SU-DHL-6 (cell line): ENCODE measurements at regions not wholly inside any gene's neighbourhood (a gene's known extent, or its start where the extent isn't known, plus 50 kb on each side); places are given as distances from the start of the nearest gene placed in this dataset.

ENCODE experiments used
- H2AFZ ChIP-seq: fragments of 200-600 bp; sonication (generic); 2 replicates; pipeline ENCODE4 v1.6.1; 2014; ENCODE audit warnings: low read depth, mild to moderate bottlenecking, moderate library complexity, mixed read lengths, antibody characterized with exemption, low read length; ENCODE audit not compliant: severe bottlenecking
- H3F3A ChIP-seq: fragments of 200-600 bp; shearing (Covaris generic); 2 replicates; pipeline ENCODE4 v1.6.0; 2016; ENCODE audit warnings: antibody characterized with exemption, mild to moderate bottlenecking; ENCODE audit not compliant: insufficient read depth
- H3K27ac ChIP-seq: fragments of 200-600 bp; sonication (generic); 2 replicates; pipeline ENCODE4 v1.5.1; 2016; ENCODE audit warnings: low read depth, mild to moderate bottlenecking, low read length, moderate library complexity, mixed read lengths
- H3K27me3 ChIP-seq: fragments of 200-600 bp; sonication (generic), shearing (Covaris generic); 2 replicates; pipeline ENCODE4 v1.6.0; 2014; ENCODE audit warnings: mild to moderate bottlenecking, low read length
- H3K36me3 ChIP-seq: fragments of 200-600 bp; sonication (generic); 2 replicates; pipeline ENCODE4 v1.6.1; 2014; ENCODE audit warnings: mild to moderate bottlenecking, low read length, mixed read lengths
- H3K4me2 ChIP-seq: fragments of 300-600, 200-600 bp; shearing (Covaris generic), sonication (generic); 2 replicates; pipeline ENCODE4 v1.6.0; 2014; ENCODE audit warnings: low read length, low read depth, mild to moderate bottlenecking; ENCODE audit not compliant: poor library complexity, severe bottlenecking
- H3K4me3 ChIP-seq: fragments of 200-600 bp; sonication (generic); 2 replicates; pipeline ENCODE4 v1.5.1; 2014; ENCODE audit warnings: antibody characterized with exemption, low read length, mild to moderate bottlenecking, mixed read lengths; ENCODE audit not compliant: insufficient read depth, poor library complexity, severe bottlenecking
- H3K79me2 ChIP-seq: fragments of 200-600 bp; sonication (generic); 2 replicates; pipeline ENCODE4 v1.6.1; 2014; ENCODE audit warnings: mild to moderate bottlenecking, low read length, moderate library complexity; ENCODE audit not compliant: insufficient read depth
- H3K9ac ChIP-seq: fragments of 200-600 bp; sonication (generic); 2 replicates; pipeline ENCODE4 v1.7.0; 2014; ENCODE audit warnings: mild to moderate bottlenecking, low read length
- H3K9me2 ChIP-seq: fragments of 200-600 bp; sonication (generic); replicated peaks from 2 replicates; pipeline ENCODE4 v1.6.1; 2014; ENCODE audit warnings: low read length; ENCODE audit not compliant: insufficient read depth
- H3K9me3 ChIP-seq: fragments of 200-600 bp; sonication (generic); 2 replicates; pipeline ENCODE4 v1.6.1; 2014; ENCODE audit warnings: low read length, mixed read lengths; ENCODE audit not compliant: insufficient read depth
- H4K20me1 ChIP-seq: fragments of 200-600 bp; sonication (generic); 2 replicates; pipeline ENCODE4 v1.6.1; 2014; ENCODE audit warnings: low read depth, mild to moderate bottlenecking, antibody characterized with exemption, low read length, moderate library complexity, mixed read lengths
- CTCF ChIP-seq: fragments of 200-600 bp; sonication (generic); IDR thresholded peaks from one replicate; pipeline ENCODE4 v1.5.1; 2017; ENCODE audit warnings: antibody characterized with exemption, mild to moderate bottlenecking, low read length, moderate library complexity; ENCODE audit not compliant: insufficient read depth, poor library complexity, severe bottlenecking
- EZH2phosphoT487 ChIP-seq: fragments of 200-600 bp; sonication (generic), shearing (Covaris generic); conservative IDR thresholded peaks from 2 replicates; pipeline ENCODE4 v1.6.1; 2018; ENCODE audit warnings: mild to moderate bottlenecking, antibody characterized with exemption, low read length, moderate library complexity, mixed read lengths

GRCh38 chr5:174229514-174230370 lies 184.2 kb downstream of the NSG2 start:
- Histone ChIP-seq H3K9me3 (no peaks in the 10 kb centered on the region), H3K79me2 (no peaks in the 10 kb centered on the region), H3K9me2 (no peaks in the 10 kb centered on the region), H3K27me3 (no peaks in the 10 kb centered on the region), H4K20me1 (no peaks in the 10 kb centered on the region), H3K9ac (no peak overlapping the region), H3K4me2 (no peak overlapping the region), H3K27ac (no peak overlapping the region), H3K36me3 (no peaks in the 10 kb centered on the region), H2AFZ (no peak overlapping the region), H3F3A (no peaks in the 10 kb centered on the region), H3K4me3 (no peak overlapping the region)
- no peak for TF ChIP-seq CTCF
- no peak for TF ChIP-seq EZH2phosphoT487

DNA sequence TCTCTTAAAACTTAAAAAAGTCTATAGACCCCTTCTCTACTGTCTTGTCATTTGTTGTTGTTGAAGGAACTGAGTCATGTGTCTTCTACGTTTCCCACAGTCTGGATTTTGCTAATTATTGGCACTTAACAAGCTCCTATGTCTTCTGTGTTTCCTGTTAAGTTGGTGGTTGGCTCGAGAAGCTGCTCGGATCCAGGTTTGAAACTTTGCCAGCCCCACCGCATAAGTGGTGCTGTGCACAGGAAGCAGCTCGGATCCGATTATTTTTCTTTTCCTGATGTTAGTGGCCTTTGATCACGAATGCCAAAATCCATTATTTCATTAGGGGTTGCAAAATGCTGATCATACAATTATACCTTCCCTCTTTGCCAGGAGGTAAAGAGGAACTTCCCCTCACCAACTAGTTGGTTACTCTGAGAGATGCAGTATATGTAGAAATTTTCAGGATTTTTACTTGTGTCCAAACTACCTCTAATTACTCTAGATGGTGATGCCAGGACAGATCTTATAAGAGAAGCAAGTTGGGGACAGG lies 186.5 kb downstream of the NSG2 start:
- TF ChIP-seq CTCF (no peak), EZH2phosphoT487 (no peak)
- Histone ChIP-seq H4K20me1 (no peaks in the 10 kb centered on the region), H3K79me2 (no peaks in the 10 kb centered on the region), H2AFZ (no peak overlapping the region), H3K27ac (no peak overlapping the region), H3K9ac (no peak overlapping the region), H3F3A (no peaks in the 10 kb centered on the region), H3K4me2 (no peak overlapping the region), H3K27me3 (no peaks in the 10 kb centered on the region), H3K4me3 (no peak overlapping the region), H3K9me3 (no peaks in the 10 kb centered on the region), H3K9me2 (no peaks in the 10 kb centered on the region), H3K36me3 (no peaks in the 10 kb centered on the region)

DNA sequence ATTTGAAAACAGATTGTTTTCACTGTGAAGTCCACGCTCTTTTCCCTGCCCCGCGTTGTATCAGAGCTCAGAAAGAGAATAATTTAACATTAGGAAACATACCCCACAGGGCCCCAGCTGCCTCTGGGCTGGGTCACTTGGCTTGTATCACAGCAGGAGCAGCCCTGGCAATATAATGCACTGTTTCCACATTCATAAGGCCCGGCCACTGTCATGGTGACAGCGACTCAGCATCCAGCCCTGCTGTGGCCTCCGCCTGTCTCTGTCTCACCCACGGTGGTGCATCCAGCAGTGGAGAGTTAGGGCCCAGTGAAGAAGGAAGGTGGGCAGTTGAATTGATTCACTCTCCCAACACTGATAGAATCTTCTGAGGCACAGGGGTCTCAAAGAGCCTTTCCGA lies 188.9 kb downstream of the NSG2 start:
- Histone ChIP-seq H2AFZ (no peak overlapping the region), H3K4me2 (no peak overlapping the region), H4K20me1 (no peaks in the 10 kb centered on the region), H3K79me2 (no peaks in the 10 kb centered on the region), H3K4me3 (no peak overlapping the region), H3K27me3 (no peaks in the 10 kb centered on the region), H3K36me3 (no peaks in the 10 kb centered on the region), H3K9me3 (no peaks in the 10 kb centered on the region), H3F3A (no peaks in the 10 kb centered on the region), H3K27ac (no peak overlapping the region), H3K9me2 (no peaks in the 10 kb centered on the region), H3K9ac (no peak overlapping the region)
- TF ChIP-seq CTCF (no peak), EZH2phosphoT487 (no peak)
